ENCODE measurements at regions not wholly inside any gene's neighbourhood (a gene's known extent, or its start where the extent isn't known, plus 50 kb on each side); places are given as distances from the start of the nearest gene placed in this dataset.
A peak's percentile ranks its signal among the peaks of the same experiment; 100 is the strongest.

DNA sequence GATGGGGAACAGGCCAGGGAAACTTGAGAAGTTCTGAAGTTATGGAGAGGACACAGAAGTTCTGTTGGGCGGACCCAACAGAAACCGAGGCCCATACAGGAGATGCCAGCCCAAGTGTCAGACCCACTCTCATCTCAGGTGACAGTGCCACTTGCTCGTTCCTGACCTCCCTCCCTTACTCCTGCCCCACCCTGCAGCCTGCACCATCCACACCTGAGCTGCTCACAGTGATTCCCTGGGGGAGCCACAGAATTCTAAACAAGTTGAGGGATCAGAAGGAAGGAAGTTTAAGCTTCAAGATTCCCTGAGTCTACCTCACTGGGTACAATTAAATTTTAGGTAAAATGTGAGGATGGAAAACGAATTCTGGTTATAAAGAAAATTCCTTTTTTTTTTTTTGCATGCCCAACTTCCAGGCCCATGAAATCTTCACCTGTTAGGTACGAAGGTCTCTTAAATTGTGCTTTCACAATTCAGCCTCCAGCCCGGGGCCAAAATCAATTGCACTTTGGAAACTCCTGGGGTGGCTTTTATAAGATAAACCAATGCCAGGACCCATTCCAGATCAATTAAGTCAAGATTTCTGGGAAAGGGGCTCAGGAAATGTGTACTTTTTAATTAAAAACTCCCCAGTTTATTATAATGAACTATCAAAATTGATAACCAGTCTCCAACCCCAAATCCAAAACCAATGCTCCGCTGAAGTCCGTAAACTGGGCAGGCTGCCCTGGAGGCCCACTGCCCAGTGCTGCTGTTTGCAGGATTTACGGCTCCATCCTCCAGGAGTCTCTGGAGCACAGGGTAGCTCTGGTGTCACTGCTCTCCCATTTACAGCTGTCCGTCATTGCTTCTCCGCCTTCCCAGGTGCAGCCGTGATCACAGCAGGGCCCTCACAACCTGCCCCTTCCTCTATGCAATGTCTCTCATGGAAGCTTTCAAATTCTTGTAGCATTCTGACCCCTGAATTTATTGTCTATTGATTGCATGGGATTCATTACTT, 643.5 kb downstream of the UQCRFS1 start:
- H2BK20ac ChIP-seq (ENCODE audit: low read depth, low read length, poor library complexity, severe bottlenecking), result no peak overlapping the region
- no peak overlapping the region for H2BK15ac ChIP-seq (ENCODE audit: low read depth, low read length)
- no peak overlapping the region for H2BK5ac ChIP-seq (ENCODE audit: insufficient read length, low read length)
- no peak overlapping the region for H3K23ac ChIP-seq (ENCODE audit: insufficient read length, low read depth, low read length)
- no peak overlapping the region for H2AFZ ChIP-seq (ENCODE audit: low read length)
- H3K14ac ChIP-seq (ENCODE audit: insufficient read depth, low read length), result no peak overlapping the region
- Mint-ChIP-seq H3K9me3 (no peaks in the 10 kb centered on the region), H3K4me3 (no peak overlapping the region), H3K27me3 (ENCODE audit: low read depth) (no peaks in the 10 kb centered on the region), H3K36me3 (ENCODE audit: insufficient read depth in 1 of 3, low read depth in 3 of 3) (no peaks in the 10 kb centered on the region; a peak in 1 of 7 replicates), H3K27ac (0 out of 7 replicates have a peak overlapping the region, but pooled peaks of 1 of the 3 experiments have one; percentile 14), H3K4me1 (peaks cover 14 to 18% of the 10 kb centered on the region in 2 experiments)
- H3K4ac ChIP-seq (ENCODE audit: low read depth, low read length), result no peak overlapping the region
- H3K27me3 ChIP-seq (ENCODE audit: insufficient read depth, low read length), result no peaks in the 10 kb centered on the region
- no peak overlapping the region for H2AK5ac ChIP-seq (ENCODE audit: insufficient read length, low read length)
- no peaks in the 10 kb centered on the region for H3K23me2 ChIP-seq (ENCODE audit: insufficient read length, low read depth, low read length, poor library complexity, severe bottlenecking)
- H3K18ac ChIP-seq (ENCODE audit: insufficient read length, low read depth, low read length), result no peak overlapping the region
- peaks cover 2% of the 10 kb centered on the region; the same call in 1 of the 2 replicates for H3K4me1 ChIP-seq (ENCODE audit: insufficient read depth, low read length)
- no peaks in the 10 kb centered on the region for H3K79me1 ChIP-seq (ENCODE audit: insufficient read depth, low read depth, low read length, poor library complexity, severe bottlenecking)
- H3K9ac ChIP-seq (ENCODE audit: extremely low read depth, insufficient read length, low read length), result no peak overlapping the region
- no peak overlapping the region for H3K56ac ChIP-seq (ENCODE audit: insufficient read length, low read depth, low read length)
- H3T11ph ChIP-seq (ENCODE audit: low read length), result no peak overlapping the region
- no peak overlapping the region for H3K27ac ChIP-seq (ENCODE audit: insufficient read length, low read depth, low read length)
- no peak overlapping the region for H2BK120ac ChIP-seq (ENCODE audit: low read depth, low read length, poor library complexity, severe bottlenecking)
- no peak overlapping the region for H4K5ac ChIP-seq (ENCODE audit: insufficient read length, low read depth, low read length)
- no CpG with 5 or more reads among the region's 12 CpGs for WGBS (ENCODE audit: extremely low coverage, insufficient read length, low lambda C conversion rate)
- TF ChIP-seq, protein P1, sequence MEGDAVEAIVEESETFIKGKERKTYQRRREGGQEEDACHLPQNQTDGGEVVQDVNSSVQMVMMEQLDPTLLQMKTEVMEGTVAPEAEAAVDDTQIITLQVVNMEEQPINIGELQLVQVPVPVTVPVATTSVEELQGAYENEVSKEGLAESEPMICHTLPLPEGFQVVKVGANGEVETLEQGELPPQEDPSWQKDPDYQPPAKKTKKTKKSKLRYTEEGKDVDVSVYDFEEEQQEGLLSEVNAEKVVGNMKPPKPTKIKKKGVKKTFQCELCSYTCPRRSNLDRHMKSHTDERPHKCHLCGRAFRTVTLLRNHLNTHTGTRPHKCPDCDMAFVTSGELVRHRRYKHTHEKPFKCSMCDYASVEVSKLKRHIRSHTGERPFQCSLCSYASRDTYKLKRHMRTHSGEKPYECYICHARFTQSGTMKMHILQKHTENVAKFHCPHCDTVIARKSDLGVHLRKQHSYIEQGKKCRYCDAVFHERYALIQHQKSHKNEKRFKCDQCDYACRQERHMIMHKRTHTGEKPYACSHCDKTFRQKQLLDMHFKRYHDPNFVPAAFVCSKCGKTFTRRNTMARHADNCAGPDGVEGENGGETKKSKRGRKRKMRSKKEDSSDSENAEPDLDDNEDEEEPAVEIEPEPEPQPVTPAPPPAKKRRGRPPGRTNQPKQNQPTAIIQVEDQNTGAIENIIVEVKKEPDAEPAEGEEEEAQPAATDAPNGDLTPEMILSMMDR (conservative IDR thresholded peaks at IDR 0.05), result no peak
- no peaks in the 10 kb centered on the region for H4K20me1 ChIP-seq (ENCODE audit: control insufficient read depth, insufficient read depth, insufficient read length)
- no peak overlapping the region for H3K4me2 ChIP-seq (ENCODE audit: insufficient read depth, insufficient read length, low read length)
- H4K8ac ChIP-seq (replicated peaks; ENCODE audit: insufficient read length, low read depth, low read length), result no peak overlapping the region
- DNase-seq, result peak; percentile 57
- no peaks in the 10 kb centered on the region for H3K9me3 ChIP-seq (ENCODE audit: control insufficient read depth, low read depth, low read length)
- no peaks in the 10 kb centered on the region for H3K79me2 ChIP-seq (ENCODE audit: insufficient read depth, low read length)
- no peak overlapping the region for H2BK12ac ChIP-seq (ENCODE audit: insufficient read length, low read depth, low read length)
- H4K91ac ChIP-seq (ENCODE audit: insufficient read length, low read depth, low read length), result no peak overlapping the region
